ENCODE measurements at regions not wholly inside any gene's neighbourhood (a gene's known extent, or its start where the extent isn't known, plus 50 kb on each side); places are given as distances from the start of the nearest gene placed in this dataset.

DNA sequence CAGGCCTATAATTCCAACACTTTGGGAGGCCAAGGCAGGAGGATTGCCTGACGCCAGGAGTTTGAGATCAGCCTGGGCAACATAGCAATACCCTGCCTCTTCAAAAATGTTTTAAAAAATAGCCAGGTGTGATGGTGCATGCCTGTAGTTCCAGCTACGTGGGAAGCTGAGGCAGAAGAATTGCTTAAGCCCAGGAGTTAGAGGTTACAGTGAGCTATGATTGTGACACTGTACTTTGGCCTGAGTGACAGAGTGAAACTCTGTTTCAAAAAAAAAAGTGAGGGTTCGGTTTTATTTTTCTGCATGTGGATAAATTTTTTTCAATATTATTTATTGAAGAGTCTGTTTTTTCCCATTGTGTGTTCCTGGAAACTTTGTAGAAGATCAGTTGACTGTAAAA lies 208.1 kb downstream of the SLC4A3 start:
- no peak overlapping the region for H3K4me3 Mint-ChIP-seq (ENCODE audit: unreplicated experiment)
- no peak overlapping the region for H3K27ac Mint-ChIP-seq (ENCODE audit: low read depth, unreplicated experiment)
- no peaks in the 10 kb centered on the region for H3K36me3 Mint-ChIP-seq (ENCODE audit: insufficient read depth, unreplicated experiment)
- no TSS peak for BruUV-seq (replicated peaks)
- intact Hi-C loops (cut with micrococcal nuclease), result no loop called here
- H3K4me1 Mint-ChIP-seq (ENCODE audit: insufficient read depth, unreplicated experiment), result no peaks in the 10 kb centered on the region
- TF ChIP-seq, protein P1, sequence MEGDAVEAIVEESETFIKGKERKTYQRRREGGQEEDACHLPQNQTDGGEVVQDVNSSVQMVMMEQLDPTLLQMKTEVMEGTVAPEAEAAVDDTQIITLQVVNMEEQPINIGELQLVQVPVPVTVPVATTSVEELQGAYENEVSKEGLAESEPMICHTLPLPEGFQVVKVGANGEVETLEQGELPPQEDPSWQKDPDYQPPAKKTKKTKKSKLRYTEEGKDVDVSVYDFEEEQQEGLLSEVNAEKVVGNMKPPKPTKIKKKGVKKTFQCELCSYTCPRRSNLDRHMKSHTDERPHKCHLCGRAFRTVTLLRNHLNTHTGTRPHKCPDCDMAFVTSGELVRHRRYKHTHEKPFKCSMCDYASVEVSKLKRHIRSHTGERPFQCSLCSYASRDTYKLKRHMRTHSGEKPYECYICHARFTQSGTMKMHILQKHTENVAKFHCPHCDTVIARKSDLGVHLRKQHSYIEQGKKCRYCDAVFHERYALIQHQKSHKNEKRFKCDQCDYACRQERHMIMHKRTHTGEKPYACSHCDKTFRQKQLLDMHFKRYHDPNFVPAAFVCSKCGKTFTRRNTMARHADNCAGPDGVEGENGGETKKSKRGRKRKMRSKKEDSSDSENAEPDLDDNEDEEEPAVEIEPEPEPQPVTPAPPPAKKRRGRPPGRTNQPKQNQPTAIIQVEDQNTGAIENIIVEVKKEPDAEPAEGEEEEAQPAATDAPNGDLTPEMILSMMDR (IDR thresholded peaks at IDR 0.05; ENCODE audit: unreplicated experiment), result no peak
- H3K27me3 Mint-ChIP-seq (ENCODE audit: insufficient read depth, unreplicated experiment), result no peaks in the 10 kb centered on the region
- POLR2A ChIA-PET, result interaction anchor here (0.6 to 0.7 kb wide), 3 partner anchors 11 to 1268 kb away, joined by 3 read pairs; no protein-coding TSS in a partner anchor
- CTCF ChIA-PET, result interaction anchor here (0.6 to 5.9 kb wide), 13 partner anchors 8 to 1080 kb away, joined by 3 to 45 read pairs (median 4); no protein-coding TSS in a partner anchor
- no peaks in the 10 kb centered on the region for H3K9me3 Mint-ChIP-seq (ENCODE audit: unreplicated experiment)
- DNase-seq (ENCODE audit: unreplicated experiment), result no peak

GRCh38 chr2:219836647-219837177 lies 209.3 kb downstream of the SLC4A3 start:
- Mint-ChIP-seq H3K9me3 (ENCODE audit: unreplicated experiment) (no peaks in the 10 kb centered on the region), H3K27me3 (ENCODE audit: insufficient read depth, unreplicated experiment) (no peaks in the 10 kb centered on the region), H3K36me3 (ENCODE audit: insufficient read depth, unreplicated experiment) (no peaks in the 10 kb centered on the region), H3K4me1 (ENCODE audit: insufficient read depth, unreplicated experiment) (no peaks in the 10 kb centered on the region), H3K4me3 (ENCODE audit: unreplicated experiment) (no peak overlapping the region), H3K27ac (ENCODE audit: low read depth, unreplicated experiment) (no peak overlapping the region)
- TF ChIP-seq, protein P1 (IDR thresholded peaks at IDR 0.05; ENCODE audit: unreplicated experiment), result peak; percentile 54
- intact Hi-C loops (cut with micrococcal nuclease), result loop anchor here (1.0 kb wide), 1 partner anchor 100 kb away; no protein-coding TSS in a partner anchor
- no TSS peak for BruUV-seq (replicated peaks)
- CTCF ChIA-PET, result interaction anchor here (0.6 to 5.9 kb wide), 18 partner anchors 9 to 361 kb away, joined by 3 to 45 read pairs (median 5); no protein-coding TSS in a partner anchor
- POLR2A ChIA-PET, result interaction anchor here (0.6 to 1.0 kb wide), 2 partner anchors 84 to 108 kb away, joined by 3 read pairs; no protein-coding TSS in a partner anchor
- DNase-seq (ENCODE audit: unreplicated experiment), result peak; percentile 71

DNA sequence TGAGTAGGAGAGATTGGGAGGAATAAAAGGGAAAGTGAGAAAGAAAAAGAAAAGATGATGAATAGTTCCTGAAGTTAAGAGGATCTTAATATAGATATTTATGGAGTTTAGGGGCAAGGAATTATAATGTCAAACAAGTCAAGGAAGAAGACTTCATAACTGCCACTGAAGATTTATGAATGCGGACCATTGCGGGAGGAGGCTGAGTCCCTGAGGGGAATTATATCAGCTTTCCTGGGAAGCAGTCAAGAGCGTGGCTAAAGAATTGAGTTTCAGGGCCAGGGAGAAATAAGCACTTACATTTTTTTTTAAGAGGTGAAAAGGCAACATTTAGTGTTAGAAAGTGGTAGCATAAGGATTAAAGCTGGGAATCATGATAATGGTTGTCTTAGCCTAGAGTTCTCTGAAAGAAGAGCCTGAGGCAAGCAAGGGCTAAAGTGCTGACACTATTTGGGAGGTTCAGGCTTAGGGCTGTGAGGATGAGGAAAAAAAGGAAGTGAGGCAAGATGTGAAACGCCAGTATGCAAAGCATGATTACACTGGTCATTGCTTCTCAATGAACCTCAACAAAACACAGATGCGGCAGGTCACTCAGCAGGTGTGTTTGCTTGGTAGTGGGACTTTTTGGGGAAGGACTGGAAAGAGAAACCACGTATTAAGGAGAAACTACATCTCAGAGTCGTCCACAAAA lies 217.1 kb downstream of the SLC4A3 start:
- Mint-ChIP-seq H3K4me3 (ENCODE audit: unreplicated experiment) (no peak overlapping the region), H3K4me1 (ENCODE audit: insufficient read depth, unreplicated experiment) (no peaks in the 10 kb centered on the region), H3K9me3 (ENCODE audit: unreplicated experiment) (no peaks in the 10 kb centered on the region), H3K27me3 (ENCODE audit: insufficient read depth, unreplicated experiment) (no peaks in the 10 kb centered on the region), H3K36me3 (ENCODE audit: insufficient read depth, unreplicated experiment) (no peaks in the 10 kb centered on the region), H3K27ac (ENCODE audit: low read depth, unreplicated experiment) (no peak overlapping the region)
- TF ChIP-seq, protein P1 (IDR thresholded peaks at IDR 0.05; ENCODE audit: unreplicated experiment), result no peak
- intact Hi-C loops (cut with micrococcal nuclease), result no loop called here
- DNase-seq (ENCODE audit: unreplicated experiment), result no peak
- ChIA-PET CTCF (interaction anchor here (0.6 to 0.9 kb wide), 3 partner anchors 15 to 735 kb away, joined by 3 read pairs; no protein-coding TSS in a partner anchor), POLR2A (no interaction called here)
- BruUV-seq (replicated peaks), result no TSS peak

DNA sequence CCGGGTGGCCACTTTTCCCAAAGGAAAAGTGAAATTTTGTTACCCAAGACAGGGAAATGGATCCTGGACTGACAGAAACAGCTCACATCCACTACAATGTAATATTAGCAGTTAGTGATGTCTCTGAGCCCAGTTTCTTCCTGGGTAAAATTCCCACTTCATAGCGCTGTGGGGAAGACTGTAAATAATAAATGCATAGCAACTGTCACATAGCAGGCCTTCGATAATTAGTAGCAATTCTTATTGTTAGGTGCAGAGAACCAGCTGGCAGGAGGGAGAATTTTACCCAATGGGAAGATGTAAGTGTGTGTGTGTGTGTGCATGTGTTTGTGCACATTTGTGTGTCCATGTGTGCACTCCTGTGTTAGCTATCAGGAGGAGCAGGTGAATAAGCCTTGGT lies 221.5 kb downstream of the SLC4A3 start:
- TF ChIP-seq, protein P1 (IDR thresholded peaks at IDR 0.05; ENCODE audit: unreplicated experiment), result no peak
- H3K4me1 Mint-ChIP-seq (ENCODE audit: insufficient read depth, unreplicated experiment), result peaks cover 13% of the 10 kb centered on the region
- intact Hi-C loops (cut with micrococcal nuclease), result no loop called here
- H3K27me3 Mint-ChIP-seq (ENCODE audit: insufficient read depth, unreplicated experiment), result peaks cover 4% of the 10 kb centered on the region
- H3K27ac Mint-ChIP-seq (ENCODE audit: low read depth, unreplicated experiment), result no peak overlapping the region
- H3K4me3 Mint-ChIP-seq (ENCODE audit: unreplicated experiment), result no peak overlapping the region
- BruUV-seq (replicated peaks), result no TSS peak
- POLR2A ChIA-PET, result no interaction called here
- H3K36me3 Mint-ChIP-seq (ENCODE audit: insufficient read depth, unreplicated experiment), result peaks cover 6% of the 10 kb centered on the region
- no peaks in the 10 kb centered on the region for H3K9me3 Mint-ChIP-seq (ENCODE audit: unreplicated experiment)
- CTCF ChIA-PET, result interaction anchor here (0.5 to 0.6 kb wide), 2 partner anchors 277 to 344 kb away, joined by 3 read pairs; no protein-coding TSS in a partner anchor
- DNase-seq (ENCODE audit: unreplicated experiment), result no peak
